Panc1 (cell line): ENCODE measurements at regions not wholly inside any gene's neighbourhood (a gene's known extent, or its start where the extent isn't known, plus 50 kb on each side); places are given as distances from the start of the nearest gene placed in this dataset.

Experiments used
- ATAC-seq: fragments of 200-7000 bp; cut with Tn5 transposase; 2 replicates; pipeline ENCODE4 v1.9.1; 2020; ENCODE audit warnings: mild to moderate bottlenecking, moderate library complexity
- BruUV-seq: library from RNA; stranded (reverse); fragments of 400-500 nt; replicated peaks from 2 replicates; lab custom pipeline; 2021; lab: Mats Ljungman, UMichigan
- CTCF ChIA-PET: fragments of 300-600 bp; sonication (Branson Sonifier 250); formaldehyde crosslinking; loops from one replicate; lab custom pipeline; 2022; ENCODE audit warnings: antibody characterized with exemption; lab: Charles Lee
- POLR2A ChIA-PET: fragments of 300-600 bp; sonication (Branson Sonifier 250); formaldehyde crosslinking; loops from one replicate; lab custom pipeline; 2022; ENCODE audit warnings: antibody characterized with exemption; lab: Charles Lee
- DNase-seq: peaks from one replicate; pipeline ENCODE4 v3.0.0-alpha.2; 2010; ENCODE audit warnings: low read depth, low spot score
- H3K27ac ChIP-seq: 2 replicates; pipeline ENCODE4 v1.5.1; 2011; ENCODE audit warnings: mild to moderate bottlenecking, low read length, inconsistent platforms
- H3K27me3 ChIP-seq: fragments of 200-500 bp; sonication (Bioruptor generic); 2 replicates; pipeline ENCODE4 v1.6.0; 2014; ENCODE audit warnings: low read length, inconsistent platforms; ENCODE audit not compliant: control insufficient read depth, insufficient read depth
- H3K36me3 ChIP-seq: fragments of 200-500 bp; sonication (Bioruptor generic); 2 replicates; pipeline ENCODE4 v1.5.1; 2014; ENCODE audit warnings: inconsistent platforms, mild to moderate bottlenecking, low read length, moderate library complexity; ENCODE audit not compliant: control insufficient read depth, insufficient read depth
- H3K4me1 ChIP-seq: 2 replicates; pipeline ENCODE4 v1.5.1; 2011; ENCODE audit warnings: inconsistent platforms, mild to moderate bottlenecking, low read length, moderate library complexity; ENCODE audit not compliant: control insufficient read depth, insufficient read depth
- H3K4me3 ChIP-seq, 2 experiments: 2 replicates each; pipeline ENCODE4 v1.5.1; 2011 to 2012; ENCODE audit warnings: low read depth in 2 of 2, low read length in 2 of 2, mild to moderate bottlenecking in 2 of 2, inconsistent platforms in 1 of 2, moderate library complexity in 1 of 2
- H3K9me3 ChIP-seq: fragments of 200-500 bp; sonication (Bioruptor generic); 2 replicates; pipeline ENCODE4 v1.5.1; 2014; ENCODE audit warnings: low read depth, mild to moderate bottlenecking, inconsistent platforms, low read length, moderate library complexity; ENCODE audit not compliant: control insufficient read depth, insufficient read depth
- POLR2AphosphoS5 ChIP-seq: IDR thresholded peaks from 2 replicates; pipeline ENCODE4 v1.6.1; 2012; ENCODE audit warnings: mild to moderate bottlenecking, low read depth, low read length, moderate library complexity
- REST ChIP-seq, 2 experiments: IDR thresholded peaks; 2 replicates each; pipeline ENCODE4 v1.6.1; 2011 to 2012; ENCODE audit warnings: low read depth in 2 of 2, control low read depth in 1 of 2, low read length in 1 of 2, mild to moderate bottlenecking in 1 of 2, moderate library complexity in 1 of 2; ENCODE audit not compliant: insufficient read depth in 1 of 2
- SIN3A ChIP-seq: IDR thresholded peaks from 2 replicates; pipeline ENCODE4 v1.6.1; 2012; ENCODE audit warnings: low read depth, mild to moderate bottlenecking, low read length, moderate library complexity, borderline replicate concordance; ENCODE audit not compliant: insufficient read depth
- TCF7L2 ChIP-seq: IDR thresholded peaks from 2 replicates; pipeline ENCODE4 v1.6.1; 2011; ENCODE audit warnings: mild to moderate bottlenecking, low read depth, low read length, inconsistent platforms
- in situ Hi-C: cut with HindIII; loops from 2 replicates; pipeline ENCODE4 v1.10.0; 2016; ENCODE audit warnings: low sequenced_read_pairs, low pct_unique_long_range_greater_than_20kb
- intact Hi-C: fragments of 100-400 bp; cut with micrococcal nuclease; formaldehyde crosslinking; loops from one replicate; pipeline ENCODE4 v1.10.0; 2022; ENCODE audit not compliant: unreplicated experiment
- TF ChIP-seq, protein P1 (sequence below): fragments of 450-650 bp; IDR thresholded peaks from 2 replicates; pipeline ENCODE4 v1.5.1; 2017; ENCODE audit warnings: mild to moderate bottlenecking

- Histone ChIP-seq H3K27me3 (no peaks in the 10 kb centered on the region), H3K27ac (no peak overlapping the region), H3K9me3 (peaks cover 4% of the 10 kb centered on the region; the same call in 1 of the 2 replicates), H3K36me3 (no peaks in the 10 kb centered on the region), H3K4me1 (no peaks in the 10 kb centered on the region), H3K4me3 (no peak overlapping the region)
- DNase-seq (no peak), ATAC-seq (no peak)
- no peak for TF ChIP-seq REST (IDR thresholded peaks at IDR 0.05; ENCODE audit: insufficient read depth in 1 of 2, low read depth in 2 of 2, low read length in 1 of 2)
- no peak for TF ChIP-seq TCF7L2
- no peak for TF ChIP-seq SIN3A
- TF ChIP-seq, protein P1, sequence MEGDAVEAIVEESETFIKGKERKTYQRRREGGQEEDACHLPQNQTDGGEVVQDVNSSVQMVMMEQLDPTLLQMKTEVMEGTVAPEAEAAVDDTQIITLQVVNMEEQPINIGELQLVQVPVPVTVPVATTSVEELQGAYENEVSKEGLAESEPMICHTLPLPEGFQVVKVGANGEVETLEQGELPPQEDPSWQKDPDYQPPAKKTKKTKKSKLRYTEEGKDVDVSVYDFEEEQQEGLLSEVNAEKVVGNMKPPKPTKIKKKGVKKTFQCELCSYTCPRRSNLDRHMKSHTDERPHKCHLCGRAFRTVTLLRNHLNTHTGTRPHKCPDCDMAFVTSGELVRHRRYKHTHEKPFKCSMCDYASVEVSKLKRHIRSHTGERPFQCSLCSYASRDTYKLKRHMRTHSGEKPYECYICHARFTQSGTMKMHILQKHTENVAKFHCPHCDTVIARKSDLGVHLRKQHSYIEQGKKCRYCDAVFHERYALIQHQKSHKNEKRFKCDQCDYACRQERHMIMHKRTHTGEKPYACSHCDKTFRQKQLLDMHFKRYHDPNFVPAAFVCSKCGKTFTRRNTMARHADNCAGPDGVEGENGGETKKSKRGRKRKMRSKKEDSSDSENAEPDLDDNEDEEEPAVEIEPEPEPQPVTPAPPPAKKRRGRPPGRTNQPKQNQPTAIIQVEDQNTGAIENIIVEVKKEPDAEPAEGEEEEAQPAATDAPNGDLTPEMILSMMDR, result no peak
- no peak for TF ChIP-seq POLR2AphosphoS5
- POLR2A ChIA-PET, result no interaction called here
- intact Hi-C loops (no loop called here), in situ Hi-C loops (no loop called here)
- BruUV-seq, result no TSS peak
- CTCF ChIA-PET, result interaction anchor here (0.6 kb wide), 1 partner anchor 276 kb away, joined by 13 read pairs; the partner anchor contains the start of gene SEMA3C
Observed at GRCh38 chr7:81195033-81195432, 276.2 kb upstream of the SEMA3C start.

DNA sequence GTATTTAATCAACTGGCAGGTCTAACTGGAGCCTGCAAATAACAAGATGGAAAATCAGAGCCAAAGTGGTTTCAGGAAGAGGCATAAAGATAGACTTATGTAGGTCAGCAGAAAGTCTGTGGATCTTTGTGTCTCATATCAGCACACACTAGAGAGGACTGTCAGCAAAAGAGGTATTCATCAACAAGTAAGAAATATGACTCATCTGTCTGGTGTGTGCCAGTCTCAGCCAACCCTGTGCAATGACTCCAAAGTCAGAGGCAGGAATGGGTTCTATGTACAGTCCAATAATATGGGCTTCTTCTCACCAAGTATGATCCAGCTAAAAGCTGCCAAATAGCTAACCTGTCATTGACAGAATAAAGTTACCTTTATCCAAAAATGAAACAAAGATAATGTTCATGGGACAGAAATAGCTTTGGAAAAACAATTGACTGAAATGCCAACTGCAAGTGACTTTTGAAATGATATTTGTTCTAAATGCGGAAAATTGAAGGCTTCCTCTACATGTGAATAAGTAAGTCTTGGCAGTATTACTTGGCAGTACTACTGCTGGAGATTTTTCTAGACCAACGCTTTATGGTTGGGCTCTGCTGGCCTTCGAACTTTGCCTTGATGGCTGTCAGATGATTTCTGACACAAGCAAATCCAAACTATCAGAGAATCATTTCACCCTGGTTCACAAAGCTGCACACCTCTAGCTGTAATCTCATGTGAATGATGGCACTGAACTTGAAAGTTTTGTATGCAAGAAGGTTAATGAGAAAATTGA is 272.3 kb upstream of the SEMA3C start:
- TF ChIP-seq, protein P1, result no peak
- no peak for TF ChIP-seq TCF7L2
- CTCF ChIA-PET, result no interaction called here
- ATAC-seq, result peak; percentile 89
- in situ Hi-C loops (no loop called here), intact Hi-C loops (no loop called here)
- no peaks in the 10 kb centered on the region for H3K27me3 ChIP-seq
- no TSS peak for BruUV-seq
- peak overlapping the region; percentile 58 for H3K27ac ChIP-seq
- POLR2A ChIA-PET, result interaction anchor here (0.6 kb wide), 1 partner anchor 453 kb away, joined by 3 read pairs; no protein-coding TSS in a partner anchor
- no peaks in the 10 kb centered on the region for H3K4me1 ChIP-seq
- H3K9me3 ChIP-seq, result no peaks in the 10 kb centered on the region
- H3K36me3 ChIP-seq, result no peaks in the 10 kb centered on the region
- peak; percentile 79 for DNase-seq
- H3K4me3 ChIP-seq, result no peak overlapping the region
